ENCODE measurements at regions not wholly inside any gene's neighbourhood (a gene's known extent, or its start where the extent isn't known, plus 50 kb on each side); places are given as distances from the start of the nearest gene placed in this dataset.

DNA sequence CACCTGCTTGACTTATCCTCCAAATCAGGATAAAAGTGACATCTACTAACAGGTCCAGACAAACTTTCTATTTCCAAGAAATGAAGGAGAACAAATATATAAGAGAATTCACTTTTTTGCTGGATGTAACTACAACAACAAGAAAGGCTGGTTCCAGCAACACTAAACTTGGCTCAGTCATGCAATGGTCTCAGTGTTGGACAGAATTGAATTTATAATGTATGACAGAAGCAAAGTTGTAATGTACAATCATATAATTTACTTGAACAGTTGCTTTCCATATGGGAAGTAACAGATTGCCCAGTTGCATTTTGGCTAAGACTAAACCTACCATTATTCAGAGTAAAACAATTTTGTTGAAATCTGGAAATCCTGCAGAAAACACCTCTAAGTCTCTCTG, 183.3 kb upstream of the INTU start:
- TF ChIP-seq EZH2phosphoT487 (IDR thresholded peaks at IDR 0.05; ENCODE audit: low read depth): no peak
- TF ChIP-seq, protein P1, sequence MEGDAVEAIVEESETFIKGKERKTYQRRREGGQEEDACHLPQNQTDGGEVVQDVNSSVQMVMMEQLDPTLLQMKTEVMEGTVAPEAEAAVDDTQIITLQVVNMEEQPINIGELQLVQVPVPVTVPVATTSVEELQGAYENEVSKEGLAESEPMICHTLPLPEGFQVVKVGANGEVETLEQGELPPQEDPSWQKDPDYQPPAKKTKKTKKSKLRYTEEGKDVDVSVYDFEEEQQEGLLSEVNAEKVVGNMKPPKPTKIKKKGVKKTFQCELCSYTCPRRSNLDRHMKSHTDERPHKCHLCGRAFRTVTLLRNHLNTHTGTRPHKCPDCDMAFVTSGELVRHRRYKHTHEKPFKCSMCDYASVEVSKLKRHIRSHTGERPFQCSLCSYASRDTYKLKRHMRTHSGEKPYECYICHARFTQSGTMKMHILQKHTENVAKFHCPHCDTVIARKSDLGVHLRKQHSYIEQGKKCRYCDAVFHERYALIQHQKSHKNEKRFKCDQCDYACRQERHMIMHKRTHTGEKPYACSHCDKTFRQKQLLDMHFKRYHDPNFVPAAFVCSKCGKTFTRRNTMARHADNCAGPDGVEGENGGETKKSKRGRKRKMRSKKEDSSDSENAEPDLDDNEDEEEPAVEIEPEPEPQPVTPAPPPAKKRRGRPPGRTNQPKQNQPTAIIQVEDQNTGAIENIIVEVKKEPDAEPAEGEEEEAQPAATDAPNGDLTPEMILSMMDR (IDR thresholded peaks at IDR 0.05; ENCODE audit: low read depth, low read length): no peak
